Activated naive CD8-positive, alpha-beta T cell treated with anti-CD3 and anti-CD28 coated beads, Interleukin-2, amount 50 U/mL, for 24 hours (primary cell): ENCODE measurements at regions not wholly inside any gene's neighbourhood (a gene's known extent, or its start where the extent isn't known, plus 50 kb on each side); places are given as distances from the start of the nearest gene placed in this dataset.

ENCODE experiments used
- ATAC-seq: fragments of 150-1000 bp; cut with Tn5 transposase; one replicate; pipeline ENCODE4 v1.10.0; 2021
- DNase-seq: peaks from one replicate; pipeline ENCODE4 v3.0.0; 2021
- H3K27ac Mint-ChIP-seq: one replicate; pipeline ENCODE4 v1.8.0; 2021; ENCODE audit warnings: mild to moderate bottlenecking, mixed read lengths
- H3K27me3 Mint-ChIP-seq: one replicate; pipeline ENCODE4 v1.8.0; 2021; ENCODE audit warnings: mixed read lengths
- H3K36me3 Mint-ChIP-seq: one replicate; pipeline ENCODE4 v1.8.0; 2021; ENCODE audit warnings: low read depth, mixed read lengths
- H3K4me1 Mint-ChIP-seq: one replicate; pipeline ENCODE4 v1.8.0; 2021; ENCODE audit warnings: mixed read lengths
- H3K4me3 Mint-ChIP-seq: one replicate; pipeline ENCODE4 v1.8.0; 2021; ENCODE audit warnings: mild to moderate bottlenecking, moderate library complexity, mixed read lengths
- H3K9me3 Mint-ChIP-seq: one replicate; pipeline ENCODE4 v1.8.0; 2021; ENCODE audit warnings: mixed read lengths

DNA sequence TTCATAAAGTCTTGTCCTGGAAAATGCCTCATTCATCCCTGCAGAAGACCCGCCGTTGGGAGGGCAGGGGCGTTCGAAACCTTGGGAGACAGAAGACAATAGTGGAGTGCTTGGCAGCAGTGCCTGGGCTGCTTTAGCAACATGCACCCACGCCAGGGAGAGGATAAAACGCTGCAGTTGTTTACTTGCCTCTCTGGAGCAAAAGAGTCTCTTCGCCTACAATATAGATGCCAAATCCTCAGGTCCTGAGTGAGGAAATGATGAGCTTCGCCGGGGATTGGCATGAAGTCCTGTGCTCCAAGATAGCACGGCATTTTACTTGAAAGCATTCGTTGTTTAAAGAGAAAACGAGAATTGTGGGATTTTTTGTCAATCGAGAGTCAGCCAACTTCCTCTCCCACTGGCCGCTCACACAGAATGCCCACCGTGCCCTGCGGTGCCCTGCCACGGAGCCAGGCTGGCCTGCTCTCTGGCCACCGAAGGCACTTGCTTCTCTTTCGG lies 152.5 kb upstream of the POU3F3 start:
- H3K4me1 Mint-ChIP-seq = no peaks in the 10 kb centered on the region
- no peak overlapping the region for H3K4me3 Mint-ChIP-seq
- no peaks in the 10 kb centered on the region for H3K36me3 Mint-ChIP-seq
- H3K9me3 Mint-ChIP-seq = no peaks in the 10 kb centered on the region
- H3K27me3 Mint-ChIP-seq = no peaks in the 10 kb centered on the region
- DNase-seq (no peak), ATAC-seq (no peak)
- no peak overlapping the region for H3K27ac Mint-ChIP-seq

DNA sequence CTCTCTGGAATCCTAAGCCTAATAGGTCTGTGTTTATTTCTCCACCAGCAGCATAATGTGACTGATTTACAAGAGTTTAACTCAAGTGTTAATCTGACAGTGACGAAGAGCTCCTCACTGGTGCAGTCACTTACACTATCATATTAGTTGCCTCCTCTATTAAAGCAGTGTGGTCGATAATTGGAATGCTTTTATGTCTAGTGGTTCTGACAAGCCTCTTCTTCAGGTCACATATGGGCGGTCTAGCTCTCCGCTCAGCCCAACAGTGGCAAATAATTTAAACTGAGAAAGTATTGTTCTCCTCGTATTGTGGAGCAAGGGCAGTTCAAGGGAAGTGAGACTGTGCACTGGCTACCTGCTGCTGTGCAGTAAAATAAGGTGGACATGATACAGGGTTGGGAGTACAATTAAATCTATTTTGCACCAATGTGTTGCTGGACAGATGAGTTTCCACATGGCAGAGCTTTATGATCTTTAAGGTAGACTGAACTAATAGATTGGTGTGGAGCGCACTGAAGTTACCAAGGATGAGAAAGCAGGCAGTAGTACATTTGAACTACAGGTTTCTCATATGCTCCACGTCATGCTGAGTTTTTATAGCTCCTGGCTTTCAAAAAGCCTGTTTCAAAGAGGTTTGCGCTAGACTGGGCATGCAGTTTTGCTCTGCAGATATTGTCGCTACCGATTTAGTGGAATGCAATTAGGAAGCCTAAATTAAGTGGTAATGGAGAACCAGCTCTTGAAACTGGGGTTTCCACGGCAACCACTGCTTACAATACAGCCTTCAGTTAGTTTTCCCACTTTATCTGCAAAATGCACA lies 151.7 kb upstream of the POU3F3 start:
- no peak for ATAC-seq
- H3K4me1 Mint-ChIP-seq = no peaks in the 10 kb centered on the region

DNA sequence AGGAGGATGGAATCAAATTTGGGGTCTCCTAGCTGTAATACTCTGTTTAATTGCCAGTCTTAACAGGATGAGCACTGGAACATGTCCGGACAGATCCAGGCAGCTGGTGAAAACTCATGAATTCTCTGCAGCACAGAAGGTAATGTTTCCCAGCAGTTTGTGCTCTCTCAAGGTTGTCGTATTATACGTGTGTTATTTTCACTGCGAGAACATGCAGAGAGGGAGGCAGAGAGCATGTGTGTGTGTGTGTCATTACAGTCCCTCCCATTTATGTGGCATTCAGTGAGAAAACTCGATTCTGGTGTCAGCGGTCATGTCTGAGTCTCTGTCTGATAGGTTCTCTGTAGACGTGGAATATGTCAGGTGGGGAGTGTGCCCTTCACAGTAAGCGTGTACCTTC lies 150.2 kb upstream of the POU3F3 start:
- ATAC-seq (no peak), DNase-seq (no peak)
- no peaks in the 10 kb centered on the region for H3K36me3 Mint-ChIP-seq
- H3K27me3 Mint-ChIP-seq = no peaks in the 10 kb centered on the region
- H3K4me3 Mint-ChIP-seq = no peak overlapping the region
- H3K4me1 Mint-ChIP-seq = no peaks in the 10 kb centered on the region
- no peak overlapping the region for H3K27ac Mint-ChIP-seq
- H3K9me3 Mint-ChIP-seq = no peaks in the 10 kb centered on the region

More for the DNA sequence above, 151.7 kb upstream of the POU3F3 start:
- Mint-ChIP-seq H3K36me3 (no peaks in the 10 kb centered on the region), H3K4me3 (no peak overlapping the region), H3K27ac (no peak overlapping the region), H3K9me3 (no peaks in the 10 kb centered on the region), H3K27me3 (no peaks in the 10 kb centered on the region)
- no peak for DNase-seq

DNA sequence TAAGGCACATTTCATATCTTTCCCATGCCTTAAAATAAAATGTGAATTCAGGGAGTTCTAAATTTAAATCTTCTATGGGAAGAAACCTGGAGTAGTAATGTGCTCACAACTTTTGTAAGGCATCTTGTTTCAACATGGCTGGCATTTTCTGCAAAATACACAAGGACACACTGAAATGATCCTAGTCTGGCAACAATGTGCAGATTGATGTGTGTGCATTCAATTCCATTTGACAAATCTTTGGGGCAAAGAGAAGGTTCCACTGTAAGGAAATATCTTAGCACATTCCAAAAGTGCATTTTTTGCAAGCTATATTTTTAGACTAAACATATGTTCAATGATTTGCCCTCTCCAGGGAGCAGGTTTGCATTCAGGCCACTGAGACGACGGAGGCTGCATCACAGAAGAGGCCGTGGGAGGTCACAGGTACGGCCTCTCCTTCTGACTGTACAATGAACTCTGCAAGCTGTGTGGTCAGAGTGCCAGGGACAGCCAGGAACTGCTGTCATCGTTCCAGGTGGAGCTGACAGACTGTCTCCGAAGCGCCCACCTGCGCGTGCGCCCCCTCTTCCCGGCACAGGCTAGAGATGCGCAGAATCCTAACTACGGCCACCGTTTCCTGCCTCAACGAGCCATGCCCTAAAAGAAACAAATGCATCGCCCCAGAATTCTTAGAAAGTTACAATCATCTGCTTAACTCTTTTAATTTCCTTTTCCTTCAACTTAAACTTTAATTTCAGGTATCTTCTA lies 149.2 kb upstream of the POU3F3 start:
- H3K36me3 Mint-ChIP-seq = no peaks in the 10 kb centered on the region
- H3K4me1 Mint-ChIP-seq = no peaks in the 10 kb centered on the region
- H3K27ac Mint-ChIP-seq = no peak overlapping the region
- no peak for DNase-seq
- no peak overlapping the region for H3K4me3 Mint-ChIP-seq
- no peaks in the 10 kb centered on the region for H3K27me3 Mint-ChIP-seq
- no peak for ATAC-seq
- H3K9me3 Mint-ChIP-seq = no peaks in the 10 kb centered on the region

DNA sequence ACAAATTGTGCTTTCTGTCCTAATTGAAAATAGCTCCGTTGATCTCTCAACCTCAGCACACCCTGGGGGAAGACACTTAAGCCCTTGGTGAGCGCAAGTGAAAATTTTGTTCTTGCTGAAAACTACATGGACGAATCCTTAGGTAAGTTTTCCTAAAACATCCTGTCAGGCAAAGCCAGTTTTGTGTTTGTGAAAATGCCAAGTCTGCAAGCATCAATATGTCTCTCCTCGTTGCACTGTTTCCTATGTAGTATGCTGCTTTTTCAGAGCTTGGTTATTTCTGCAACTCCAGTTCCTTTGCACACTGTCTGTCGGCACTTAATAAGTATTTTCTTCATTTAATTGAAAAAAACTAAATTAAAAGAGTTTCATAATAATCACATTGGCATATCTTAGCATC lies 146.9 kb upstream of the POU3F3 start:
- Mint-ChIP-seq H3K4me3 (no peak overlapping the region), H3K4me1 (no peaks in the 10 kb centered on the region), H3K9me3 (no peaks in the 10 kb centered on the region), H3K36me3 (no peaks in the 10 kb centered on the region), H3K27ac (no peak overlapping the region), H3K27me3 (no peaks in the 10 kb centered on the region)
- ATAC-seq = no peak
- no peak for DNase-seq

DNA sequence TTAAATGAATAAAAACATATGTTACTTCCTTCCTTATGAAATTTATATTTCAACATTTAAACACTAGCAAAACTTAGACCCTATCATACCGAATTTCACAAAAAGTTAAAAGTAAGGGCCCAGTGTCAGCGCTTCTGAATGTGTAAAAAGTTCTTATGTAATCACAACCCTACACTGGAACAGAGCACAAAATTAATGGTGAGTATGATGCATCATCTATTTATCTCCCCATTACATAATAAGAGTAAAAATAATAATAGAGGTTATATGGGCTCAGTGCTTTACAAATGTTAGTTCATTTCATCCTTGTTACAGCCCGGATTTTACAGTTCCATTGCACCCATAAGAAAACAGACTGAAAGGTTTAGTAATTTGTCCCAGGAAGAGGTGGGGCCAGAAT lies 144.9 kb upstream of the POU3F3 start:
- no peak for DNase-seq
- no peaks in the 10 kb centered on the region for H3K36me3 Mint-ChIP-seq
- H3K4me1 Mint-ChIP-seq = no peaks in the 10 kb centered on the region
- H3K27me3 Mint-ChIP-seq = no peaks in the 10 kb centered on the region
- no peaks in the 10 kb centered on the region for H3K9me3 Mint-ChIP-seq
- no peak overlapping the region for H3K4me3 Mint-ChIP-seq
- ATAC-seq = no peak
- no peak overlapping the region for H3K27ac Mint-ChIP-seq

DNA sequence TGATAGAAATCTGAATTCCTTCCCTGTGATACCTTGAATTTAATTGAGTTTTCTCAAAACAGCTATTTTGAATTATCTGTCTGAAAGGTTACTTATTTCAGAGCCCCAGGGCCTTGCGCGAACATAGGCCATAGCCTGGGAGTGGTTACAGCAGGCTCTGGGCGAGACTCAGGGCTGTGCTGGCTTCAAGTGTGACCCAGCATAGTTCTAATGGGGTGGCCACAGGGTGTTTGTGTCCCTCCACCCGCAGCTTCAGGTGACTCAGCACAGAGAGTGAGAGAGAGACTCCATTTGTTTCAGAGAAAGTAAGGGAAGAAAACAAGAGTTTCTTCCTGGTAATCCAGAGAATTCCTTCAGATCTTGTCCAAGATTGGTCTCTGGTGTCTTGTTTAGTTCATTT lies 137.9 kb upstream of the POU3F3 start:
- Mint-ChIP-seq H3K4me1 (no peaks in the 10 kb centered on the region), H3K36me3 (no peaks in the 10 kb centered on the region), H3K27me3 (no peaks in the 10 kb centered on the region), H3K27ac (no peak overlapping the region), H3K9me3 (peaks cover 4% of the 10 kb centered on the region), H3K4me3 (no peak overlapping the region)
- no peak for DNase-seq
- ATAC-seq = no peak

DNA sequence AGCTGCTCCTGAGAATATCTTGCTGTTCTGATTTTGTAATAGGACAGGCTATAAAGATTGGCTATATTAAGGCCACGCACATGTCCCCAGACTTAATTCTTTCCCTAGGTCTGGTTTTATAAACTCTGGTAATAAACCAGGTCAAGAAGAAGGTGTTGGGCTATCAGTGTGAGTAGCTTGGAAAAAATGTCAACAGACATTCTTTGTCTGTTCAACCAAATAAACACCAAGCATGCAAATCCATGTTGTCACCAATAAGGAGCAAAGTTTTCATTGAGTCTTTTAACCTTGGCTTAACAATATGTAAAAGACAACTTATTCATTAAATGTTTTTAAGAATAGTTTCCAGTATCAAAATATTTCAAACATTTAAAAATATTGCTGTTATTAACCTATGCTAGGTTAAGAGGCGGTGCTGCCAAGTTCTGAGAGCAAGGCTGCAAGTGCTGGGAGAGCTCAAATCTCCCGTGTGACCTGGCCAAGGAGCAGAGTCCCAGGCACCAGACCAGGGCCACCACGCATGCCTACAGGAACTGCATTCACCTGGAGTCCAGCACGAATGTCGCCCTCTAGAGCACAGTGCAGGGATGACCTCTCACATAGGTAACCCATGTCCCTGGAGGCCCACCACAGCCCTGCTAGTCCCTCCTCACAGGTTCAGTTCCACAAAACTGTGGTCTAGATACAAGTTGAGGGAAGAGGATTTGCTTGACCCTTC lies 120.5 kb upstream of the POU3F3 start:
- Mint-ChIP-seq H3K36me3 (no peaks in the 10 kb centered on the region), H3K4me1 (peaks cover 13% of the 10 kb centered on the region), H3K27ac (no peak overlapping the region), H3K27me3 (peaks cover 5% of the 10 kb centered on the region), H3K9me3 (peaks cover 12% of the 10 kb centered on the region), H3K4me3 (no peak overlapping the region)
- ATAC-seq = no peak
- DNase-seq = peak; percentile 29

DNA sequence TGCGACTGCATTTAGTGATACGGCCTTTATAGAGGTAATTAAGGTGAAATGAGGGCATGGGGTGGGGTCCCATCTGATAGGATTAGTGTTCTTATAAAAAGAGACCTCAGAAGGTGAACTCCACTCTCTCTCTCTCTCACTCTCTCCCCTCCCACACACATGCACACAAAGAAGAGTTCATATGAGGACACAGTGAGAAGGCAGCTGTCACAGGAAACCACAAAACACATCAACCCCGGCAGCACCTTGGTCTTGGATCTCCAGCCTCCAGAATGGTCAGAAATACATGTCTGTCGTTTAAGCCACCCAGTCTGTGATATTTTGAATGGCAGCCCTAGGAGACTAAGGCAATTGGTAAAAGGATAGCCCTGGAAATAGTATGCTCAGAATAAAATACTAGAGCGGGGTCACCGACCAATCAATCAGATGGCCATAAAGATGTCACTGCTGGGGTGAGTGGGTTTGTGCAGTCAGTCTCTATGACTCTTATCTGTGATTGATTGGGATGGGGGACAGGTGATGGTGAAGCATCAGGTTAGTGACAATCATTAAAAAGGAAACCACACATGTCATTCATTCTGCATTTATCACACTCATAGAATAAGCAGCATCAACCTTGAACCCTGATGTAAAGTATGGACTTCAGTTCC lies 118.9 kb upstream of the POU3F3 start:
- ATAC-seq (no peak), DNase-seq (no peak)
- Mint-ChIP-seq H3K4me1 (peaks cover 13% of the 10 kb centered on the region), H3K27me3 (peaks cover 3% of the 10 kb centered on the region), H3K36me3 (no peaks in the 10 kb centered on the region), H3K27ac (no peak overlapping the region), H3K9me3 (peaks cover 7% of the 10 kb centered on the region), H3K4me3 (no peak overlapping the region)

DNA sequence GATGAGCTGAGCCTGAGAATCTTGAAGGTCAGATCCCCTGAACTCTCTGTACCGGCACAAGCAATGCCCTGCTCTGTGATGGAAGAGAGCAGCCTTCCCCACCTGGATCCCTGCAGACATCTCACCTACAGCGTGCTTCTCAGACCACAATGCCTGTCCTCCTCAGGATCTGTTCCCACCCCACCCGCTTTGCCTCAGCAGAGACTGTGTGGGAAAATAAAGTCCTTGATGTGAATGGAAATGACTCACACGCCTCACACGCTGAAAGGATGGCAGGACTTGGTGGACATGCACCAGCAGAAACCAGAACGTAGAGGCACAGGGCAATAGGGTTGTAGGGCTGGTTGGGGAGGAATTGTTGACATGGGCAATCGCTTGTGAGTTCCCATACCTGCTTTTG lies 117.9 kb upstream of the POU3F3 start:
- H3K4me1 Mint-ChIP-seq = peaks cover 13% of the 10 kb centered on the region
- no peak for DNase-seq
- no peak overlapping the region for H3K4me3 Mint-ChIP-seq
- H3K27ac Mint-ChIP-seq = no peak overlapping the region
- H3K9me3 Mint-ChIP-seq = peaks cover 7% of the 10 kb centered on the region
- H3K36me3 Mint-ChIP-seq = no peaks in the 10 kb centered on the region
- ATAC-seq = no peak
- peaks cover 3% of the 10 kb centered on the region for H3K27me3 Mint-ChIP-seq

DNA sequence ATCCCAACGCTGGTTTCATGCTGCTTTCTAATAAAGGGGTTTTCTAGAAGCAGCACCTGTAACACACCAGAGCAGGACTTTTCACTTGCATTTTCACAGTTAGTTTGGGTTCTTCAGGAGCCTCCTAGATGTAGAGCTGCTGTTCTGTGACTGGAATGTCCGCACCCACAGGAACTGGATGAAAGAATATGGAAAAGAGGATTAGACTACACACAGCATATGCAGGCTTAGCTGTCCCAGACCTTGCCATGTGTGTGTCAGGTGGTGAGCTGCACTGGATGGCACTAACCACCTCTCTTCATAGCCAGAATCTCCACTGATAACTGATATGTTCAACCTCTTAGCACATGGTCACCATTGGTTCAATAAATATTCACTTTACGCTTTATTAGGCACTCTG lies 112.1 kb upstream of the POU3F3 start:
- DNase-seq (no peak), ATAC-seq (no peak)
- Mint-ChIP-seq H3K9me3 (no peaks in the 10 kb centered on the region), H3K36me3 (no peaks in the 10 kb centered on the region), H3K4me3 (no peak overlapping the region), H3K27me3 (peaks cover 2% of the 10 kb centered on the region), H3K27ac (no peak overlapping the region), H3K4me1 (no peaks in the 10 kb centered on the region)

DNA sequence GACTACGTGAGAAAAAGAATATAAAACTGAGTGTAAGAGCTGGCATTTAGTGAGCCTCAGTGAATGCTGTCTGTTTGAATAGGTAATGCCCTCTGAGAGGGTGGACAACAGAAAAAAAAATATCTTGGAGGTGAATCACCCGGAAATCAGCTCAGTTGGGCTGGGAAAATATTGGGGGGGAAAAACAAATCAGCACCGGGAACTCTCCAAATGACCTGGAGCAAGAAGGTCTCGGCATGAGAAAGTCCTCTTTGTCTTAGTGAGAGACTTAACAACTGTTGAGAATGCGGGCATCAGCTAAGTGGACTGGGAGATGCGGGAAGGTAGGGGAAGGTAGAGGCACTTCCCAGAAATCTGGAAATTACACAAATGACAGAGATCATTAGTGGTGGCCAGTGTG lies 109.4 kb upstream of the POU3F3 start:
- Mint-ChIP-seq H3K4me3 (no peak overlapping the region), H3K9me3 (no peaks in the 10 kb centered on the region), H3K27me3 (peaks cover 2% of the 10 kb centered on the region), H3K4me1 (no peaks in the 10 kb centered on the region), H3K36me3 (no peaks in the 10 kb centered on the region), H3K27ac (no peak overlapping the region)
- ATAC-seq (no peak), DNase-seq (no peak)

DNA sequence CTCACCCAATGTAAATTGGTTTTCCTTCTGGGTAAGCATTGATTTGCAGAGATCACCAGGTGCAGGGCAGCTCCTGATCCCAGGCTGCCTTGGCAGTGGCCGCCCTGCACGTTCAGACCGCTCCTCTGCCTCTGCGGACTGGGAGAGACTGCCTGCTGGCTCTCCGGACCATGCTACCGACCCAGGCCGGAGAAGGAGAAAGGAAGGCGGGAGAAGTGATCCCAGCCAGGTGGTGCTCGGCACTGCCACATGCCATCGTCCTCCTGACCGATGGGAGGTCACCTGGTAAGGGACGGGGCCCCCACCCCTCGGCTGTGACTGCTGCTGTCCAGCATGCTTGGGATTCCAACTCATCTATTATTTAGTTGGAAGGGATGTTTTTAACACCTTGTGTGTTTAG lies 108.1 kb upstream of the POU3F3 start:
- ATAC-seq (no peak), DNase-seq (no peak)
- Mint-ChIP-seq H3K27ac (no peak overlapping the region), H3K4me3 (no peak overlapping the region), H3K9me3 (no peaks in the 10 kb centered on the region), H3K36me3 (no peaks in the 10 kb centered on the region), H3K27me3 (peaks cover 2% of the 10 kb centered on the region), H3K4me1 (no peaks in the 10 kb centered on the region)

DNA sequence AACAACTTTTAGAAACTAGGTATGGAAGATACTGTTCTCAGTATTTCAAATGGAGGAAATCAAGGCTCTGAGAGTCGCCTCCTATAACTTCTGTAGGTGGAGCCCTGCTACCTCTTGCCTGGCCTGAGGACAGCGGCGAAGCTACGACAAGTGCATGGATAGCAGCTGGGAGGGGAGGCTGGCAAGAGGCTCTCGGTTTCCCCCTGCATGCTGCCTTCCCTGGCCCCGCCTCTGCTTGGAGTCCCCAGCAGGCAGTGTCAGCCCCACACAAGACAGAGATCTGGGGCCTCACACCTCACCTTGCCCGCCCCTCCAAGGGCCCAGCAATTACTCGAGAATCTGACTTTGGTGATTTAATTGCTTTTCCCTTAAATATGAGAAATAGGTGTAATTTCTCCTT lies 107.6 kb upstream of the POU3F3 start:
- Mint-ChIP-seq H3K4me1 (no peaks in the 10 kb centered on the region), H3K9me3 (no peaks in the 10 kb centered on the region), H3K36me3 (no peaks in the 10 kb centered on the region), H3K27me3 (no peaks in the 10 kb centered on the region), H3K27ac (no peak overlapping the region), H3K4me3 (no peak overlapping the region)
- no peak for ATAC-seq
- DNase-seq = no peak
